Adrenal gland (tissue), 5 donors: ENCODE measurements at regions not wholly inside any gene's neighbourhood (a gene's known extent, or its start where the extent isn't known, plus 50 kb on each side); places are given as distances from the start of the nearest gene placed in this dataset.

ENCODE experiments used
- CTCF ChIP-seq, 6 experiments: fragments of 450-650 bp in 4 of 6; fragments of 200-600 bp in 2 of 6; sonication (generic) in 1 of 6; IDR thresholded peaks; 1 replicate in 5 of 6; 2 replicates in 1 of 6; pipeline versions ENCODE4 v1.5.1 to v1.8.0; 2016 to 2021; ENCODE audit warnings: antibody characterized with exemption in 6 of 6, mild to moderate bottlenecking in 2 of 6, moderate library complexity in 1 of 6
- POLR2A ChIP-seq, 2 donors: fragments of 450-650 bp; IDR thresholded peaks; one replicate each; pipeline ENCODE4 v1.6.1; 2017; ENCODE audit warnings: antibody characterized with exemption in 2 of 2, mild to moderate bottlenecking in 2 of 2, moderate library complexity in 1 of 2
- donor health status: DM: no; HTN: no; CAD: no.

GRCh38 chr16:64321066-64321465 is 800.8 kb downstream of the CDH11 start:
- no peak for TF ChIP-seq CTCF (IDR thresholded peaks at IDR 0.05)
- TF ChIP-seq POLR2A (IDR thresholded peaks at IDR 0.05) = no peak
